GM23338 (cell line): ENCODE measurements at regions not wholly inside any gene's neighbourhood (a gene's known extent, or its start where the extent isn't known, plus 50 kb on each side); places are given as distances from the start of the nearest gene placed in this dataset.

Experiments
- CREB1 ChIP-seq: fragments of 250-450 bp; sonication (Bioruptor Pico); IDR thresholded peaks from 2 replicates; pipeline ENCODE4 v1.5.0; 2020; ENCODE audit warnings: low read depth, mild to moderate bottlenecking, moderate library complexity
- ETS1 ChIP-seq: IDR thresholded peaks from 2 replicates; pipeline ENCODE4 v1.6.1; 2016; ENCODE audit warnings: antibody characterized with exemption
- EZH2 ChIP-seq: fragments of 200-600 bp; sonication (generic); IDR thresholded peaks from one replicate; pipeline ENCODE4 v1.8.0; 2017; ENCODE audit warnings: antibody characterized with exemption, mild to moderate bottlenecking, low read depth; ENCODE audit not compliant: unreplicated experiment
- EZH2phosphoT487 ChIP-seq: fragments of 200-600 bp; sonication (generic); IDR thresholded peaks from one replicate; pipeline ENCODE4 v1.8.1; 2018; ENCODE audit warnings: antibody characterized with exemption; ENCODE audit not compliant: unreplicated experiment
- JUNB ChIP-seq: IDR thresholded peaks from one replicate; pipeline ENCODE4 v1.6.1; 2016; ENCODE audit warnings: antibody characterized with exemption; ENCODE audit not compliant: unreplicated experiment
- POLR2AphosphoS5 ChIP-seq: IDR thresholded peaks from 2 replicates; pipeline ENCODE4 v1.6.1; 2016; ENCODE audit warnings: antibody characterized with exemption, low read depth
- REST ChIP-seq: IDR thresholded peaks from one replicate; pipeline ENCODE4 v1.6.1; 2018; ENCODE audit warnings: antibody characterized with exemption; ENCODE audit not compliant: unreplicated experiment
- ZNF331 ChIP-seq: fragments of 250-450 bp; sonication (Bioruptor Pico); IDR thresholded peaks from 2 replicates; pipeline ENCODE4 v1.5.0; 2020; ENCODE audit warnings: low read depth, mild to moderate bottlenecking, moderate library complexity
- ZNF462 ChIP-seq: fragments of 250-450 bp; sonication (Bioruptor Pico); IDR thresholded peaks from 2 replicates; pipeline ENCODE4 v1.5.0; 2020; ENCODE audit warnings: mild to moderate bottlenecking, moderate library complexity
- TF ChIP-seq, protein P1 (sequence below), 2 experiments: fragments of 200-600 bp in 1 of 2; sonication (generic) in 1 of 2; conservative IDR thresholded peaks; 2 replicates each; pipeline versions ENCODE4 v1.5.1 to v1.6.1; 2016 to 2017; ENCODE audit warnings: antibody characterized with exemption in 2 of 2, low read depth in 2 of 2, mild to moderate bottlenecking in 2 of 2, moderate library complexity in 1 of 2

GRCh38 chr15:59825901-59826300 is 136.8 kb upstream of the BNIP2 start:
- TF ChIP-seq, protein P1, sequence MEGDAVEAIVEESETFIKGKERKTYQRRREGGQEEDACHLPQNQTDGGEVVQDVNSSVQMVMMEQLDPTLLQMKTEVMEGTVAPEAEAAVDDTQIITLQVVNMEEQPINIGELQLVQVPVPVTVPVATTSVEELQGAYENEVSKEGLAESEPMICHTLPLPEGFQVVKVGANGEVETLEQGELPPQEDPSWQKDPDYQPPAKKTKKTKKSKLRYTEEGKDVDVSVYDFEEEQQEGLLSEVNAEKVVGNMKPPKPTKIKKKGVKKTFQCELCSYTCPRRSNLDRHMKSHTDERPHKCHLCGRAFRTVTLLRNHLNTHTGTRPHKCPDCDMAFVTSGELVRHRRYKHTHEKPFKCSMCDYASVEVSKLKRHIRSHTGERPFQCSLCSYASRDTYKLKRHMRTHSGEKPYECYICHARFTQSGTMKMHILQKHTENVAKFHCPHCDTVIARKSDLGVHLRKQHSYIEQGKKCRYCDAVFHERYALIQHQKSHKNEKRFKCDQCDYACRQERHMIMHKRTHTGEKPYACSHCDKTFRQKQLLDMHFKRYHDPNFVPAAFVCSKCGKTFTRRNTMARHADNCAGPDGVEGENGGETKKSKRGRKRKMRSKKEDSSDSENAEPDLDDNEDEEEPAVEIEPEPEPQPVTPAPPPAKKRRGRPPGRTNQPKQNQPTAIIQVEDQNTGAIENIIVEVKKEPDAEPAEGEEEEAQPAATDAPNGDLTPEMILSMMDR (conservative IDR thresholded peaks at IDR 0.05; ENCODE audit: low read depth in 2 of 2) = no peak
- TF ChIP-seq EZH2 (no peak), ZNF331 (CRISPR knock-in tag) (no peak), EZH2phosphoT487 (no peak), REST (no peak), ETS1 (no peak), JUNB (no peak), CREB1 (CRISPR knock-in tag) (no peak), ZNF462 (CRISPR knock-in tag) (no peak), POLR2AphosphoS5 (no peak)
